NOMO-1 (cell line): ENCODE measurements at regions not wholly inside any gene's neighbourhood (a gene's known extent, or its start where the extent isn't known, plus 50 kb on each side); places are given as distances from the start of the nearest gene placed in this dataset.

Experiments
- DNase-seq, 2 experiments: peaks; one replicate each; lab custom pipeline; 2025; ENCODE audit not compliant: unreplicated experiment in 2 of 2; lab: John Stamatoyannopoulos, UW

DNA sequence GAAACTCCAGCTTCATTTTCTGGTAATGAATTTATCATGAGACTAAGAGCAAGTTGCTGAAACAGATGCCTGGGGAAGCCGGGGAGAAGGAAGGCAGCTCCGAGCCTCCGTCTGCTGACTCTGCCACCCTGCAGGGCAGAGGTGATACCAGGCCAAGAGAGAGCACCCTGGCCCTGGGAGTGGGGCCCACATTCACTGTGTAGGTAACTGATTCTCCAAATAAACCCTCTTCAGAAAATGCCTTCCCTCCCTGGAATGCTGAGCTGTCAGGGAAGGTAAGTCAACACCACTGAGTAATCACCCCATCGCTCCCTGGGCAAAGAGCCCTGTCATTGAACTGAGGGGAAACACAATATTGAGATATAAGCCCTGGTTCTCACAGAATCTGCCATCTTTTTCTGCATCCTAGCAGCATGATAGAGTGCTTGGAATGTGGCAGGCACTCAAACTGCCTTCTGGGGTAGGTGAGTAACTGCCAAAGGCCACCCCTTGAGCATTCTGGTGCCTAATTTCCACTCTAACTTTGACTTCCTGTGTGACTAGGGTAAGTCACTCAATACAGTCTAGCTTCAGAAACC is 147.6 kb downstream of the SPATA19 start:
- no peak for DNase-seq

- no peak for DNase-seq
These were observed 148.2 kb downstream of the SPATA19 start for GRCh38 chr11:133697161-133697560.

GRCh38 chr11:133695387-133695786 is 149.9 kb downstream of the SPATA19 start:
- no peak for DNase-seq

- DNase-seq, result no peak
These were observed 150.6 kb downstream of the SPATA19 start for GRCh38 chr11:133694701-133695100.

- no peak for DNase-seq
These were observed 152.2 kb downstream of the SPATA19 start for GRCh38 chr11:133693110-133693509.

DNA sequence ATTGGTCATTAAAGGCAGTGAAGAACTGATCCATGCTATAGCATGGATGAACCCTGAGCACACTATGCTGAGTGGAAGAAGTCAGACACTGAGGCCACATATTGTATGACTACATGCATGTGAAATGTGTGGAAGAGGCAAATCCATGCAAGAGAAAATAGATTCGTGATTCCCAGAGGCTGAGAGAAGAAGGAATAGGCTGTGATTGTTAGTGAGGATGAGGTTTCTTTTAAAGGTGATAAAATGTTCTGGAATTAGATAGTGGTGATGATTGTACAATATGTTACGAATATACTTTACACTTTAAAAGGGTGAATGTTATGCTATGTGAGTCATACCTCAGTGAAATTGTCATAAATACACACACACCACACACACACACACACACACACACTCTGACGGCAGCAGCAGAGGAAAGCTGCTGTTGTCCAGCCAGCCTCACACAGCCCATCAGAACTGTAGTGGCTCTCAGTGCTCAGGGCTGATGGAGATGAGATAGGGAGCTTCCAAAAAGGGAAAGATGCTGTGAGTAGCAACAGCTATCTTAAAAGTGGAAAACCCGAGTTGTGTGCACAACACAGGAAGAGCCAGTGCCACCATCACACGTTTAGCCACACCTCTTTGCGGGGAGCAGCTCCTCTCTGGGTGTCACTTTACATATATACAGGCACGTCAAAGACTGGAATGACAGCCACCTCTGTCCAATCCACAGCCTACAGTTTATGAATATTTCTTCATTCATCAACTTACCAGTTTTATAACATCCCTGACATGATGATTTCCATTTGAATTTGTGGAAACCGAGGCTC is 153.0 kb downstream of the SPATA19 start:
- no peak for DNase-seq

- no peak for DNase-seq
These were observed 155.5 kb upstream of the OPCML start for GRCh38 chr11:133687781-133688180.

DNA sequence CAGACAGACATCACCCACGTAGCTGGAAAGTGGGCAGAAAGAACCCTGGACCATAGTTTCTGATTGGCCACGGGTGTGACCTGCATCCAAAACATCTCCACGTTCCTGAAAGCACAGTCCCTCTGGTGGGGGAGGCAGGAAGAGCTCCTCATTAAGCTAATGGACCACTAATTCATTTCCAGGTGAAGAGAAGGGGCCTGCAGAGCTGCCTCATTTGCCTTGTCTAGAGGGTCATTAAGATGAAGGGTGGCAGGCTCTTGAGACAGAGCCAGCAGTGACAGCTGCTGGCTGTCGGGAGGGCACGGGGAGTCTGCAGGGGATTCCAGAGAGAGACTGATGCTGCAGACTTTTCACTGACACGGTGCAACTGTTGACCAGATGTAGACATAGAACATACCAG is 149.6 kb upstream of the OPCML start:
- no peak for DNase-seq

- no peak for DNase-seq
These were observed 147.6 kb upstream of the OPCML start for GRCh38 chr11:133679896-133680295.

- DNase-seq, result no peak
These were observed 145.9 kb upstream of the OPCML start for GRCh38 chr11:133678191-133678590.

- no peak for DNase-seq
These were observed 145.1 kb upstream of the OPCML start for GRCh38 chr11:133677387-133677786.

DNA sequence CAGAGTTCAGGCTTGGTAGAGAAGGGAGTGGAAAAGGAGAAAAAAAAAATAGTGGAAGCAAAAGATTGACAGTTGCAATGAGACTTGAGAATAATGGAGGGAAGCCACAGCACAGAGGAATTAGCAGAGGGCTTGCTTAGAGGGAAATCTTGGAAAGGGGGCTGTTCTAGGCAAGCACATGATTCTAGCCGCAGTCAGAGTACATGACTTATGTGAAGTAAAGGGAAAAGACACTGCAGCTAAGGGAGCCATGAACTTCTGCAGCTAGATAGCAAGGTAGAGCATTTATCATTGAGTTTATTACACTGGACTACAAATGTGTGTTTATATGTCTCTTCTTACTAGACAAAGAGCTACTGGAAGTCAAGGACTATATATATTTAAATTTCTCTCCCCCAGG is 144.0 kb upstream of the OPCML start:
- no peak for DNase-seq

DNA sequence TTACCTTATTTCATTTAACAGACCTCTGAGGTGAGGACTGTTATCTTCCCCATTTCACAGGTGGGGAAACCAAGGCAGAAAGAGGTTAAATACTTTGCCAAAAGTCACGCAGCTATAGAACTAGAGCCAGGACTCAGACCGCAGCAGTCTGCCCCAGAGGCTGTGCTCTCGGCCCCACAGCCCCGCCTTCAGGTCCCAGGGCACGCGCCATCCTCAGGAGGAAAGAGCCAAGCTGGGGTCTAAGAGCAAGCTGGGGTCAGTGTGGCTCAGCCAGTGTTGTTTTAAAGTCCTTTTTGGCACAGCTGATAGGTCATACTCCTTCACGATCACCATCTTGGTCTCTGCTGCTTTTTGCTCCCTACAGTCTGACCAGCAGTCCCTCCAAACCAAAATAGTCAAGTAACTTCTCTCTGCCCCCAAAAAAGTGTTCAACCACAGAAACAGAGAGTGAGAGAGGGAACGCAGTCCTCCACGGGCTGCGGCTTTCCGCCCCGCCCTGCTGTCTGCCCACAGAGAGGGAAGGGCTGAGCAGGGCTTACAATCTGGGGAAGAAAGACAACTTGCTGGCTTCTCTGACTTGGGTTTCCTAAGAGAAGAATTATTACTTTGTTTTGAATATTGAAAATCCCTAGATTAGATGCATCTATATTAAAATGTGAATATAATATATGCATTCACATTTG is 137.2 kb upstream of the OPCML start:
- peak; percentile 49 to 66 for DNase-seq

DNA sequence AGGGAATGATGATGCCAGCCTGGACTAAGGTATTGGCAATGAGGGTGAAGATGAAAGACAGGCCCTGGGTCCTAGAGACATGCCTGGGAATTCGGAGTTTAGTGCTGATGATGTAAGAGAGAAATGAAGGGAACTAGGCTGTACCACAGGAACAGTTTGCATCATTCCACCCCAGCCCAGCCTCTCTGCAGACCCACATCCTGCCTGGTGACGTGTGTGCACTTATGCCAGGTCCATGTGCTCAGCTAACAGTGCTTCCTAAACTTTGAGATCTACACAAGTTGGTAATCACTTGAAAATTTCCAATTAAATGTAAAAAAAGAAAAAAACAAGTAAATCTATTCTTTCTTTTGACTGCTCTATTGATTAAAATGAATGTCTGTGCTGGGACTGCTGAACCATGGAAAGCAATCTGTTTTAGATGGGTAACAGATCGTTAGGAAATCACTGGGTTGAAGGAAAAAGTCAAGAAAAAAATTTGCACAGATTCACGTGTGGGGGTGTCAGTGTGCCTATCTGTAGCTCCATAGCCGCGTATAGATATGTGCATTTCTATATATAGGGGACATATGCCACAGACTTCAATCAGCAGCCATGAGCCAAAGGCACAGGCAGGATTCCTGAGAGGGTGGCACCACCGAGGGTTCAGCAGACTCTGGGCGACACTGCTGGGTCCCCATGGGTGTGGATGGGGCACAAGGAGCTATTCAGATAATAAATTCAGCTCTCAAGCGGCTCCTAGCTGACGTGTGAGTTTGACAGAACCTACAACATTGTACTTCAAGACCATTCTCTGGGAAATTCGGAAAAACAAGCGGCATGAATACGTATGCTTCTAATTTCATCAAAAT is 131.1 kb upstream of the OPCML start:
- DNase-seq, result no peak

DNA sequence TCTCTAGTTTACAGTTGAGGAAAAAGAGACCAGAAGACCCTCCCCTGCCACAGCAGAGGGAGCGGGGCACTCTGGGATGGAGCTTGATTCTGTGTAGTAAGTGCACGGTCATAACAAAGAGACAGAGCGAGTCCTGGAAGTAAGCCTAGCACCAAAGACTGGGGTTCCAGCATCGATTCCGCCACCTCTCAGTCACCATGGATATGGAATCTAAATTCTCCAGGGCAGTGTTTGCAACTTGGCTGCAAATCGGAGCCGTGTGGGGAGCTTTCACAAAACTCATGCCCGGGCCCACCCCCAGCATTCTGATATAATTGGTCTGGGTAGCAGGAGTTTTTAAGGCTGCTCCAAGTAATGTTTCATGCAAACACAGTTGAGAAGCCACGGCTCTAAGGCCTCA is 129.5 kb upstream of the OPCML start:
- no peak for DNase-seq

GRCh38 chr11:133660202-133660568 is 127.9 kb upstream of the OPCML start:
- DNase-seq, result no peak

GRCh38 chr11:133659538-133660201 is 127.4 kb upstream of the OPCML start:
- DNase-seq, result peak; percentile 23 to 30

- DNase-seq, result no peak
These were observed 124.8 kb upstream of the OPCML start for GRCh38 chr11:133657054-133657453.

DNA sequence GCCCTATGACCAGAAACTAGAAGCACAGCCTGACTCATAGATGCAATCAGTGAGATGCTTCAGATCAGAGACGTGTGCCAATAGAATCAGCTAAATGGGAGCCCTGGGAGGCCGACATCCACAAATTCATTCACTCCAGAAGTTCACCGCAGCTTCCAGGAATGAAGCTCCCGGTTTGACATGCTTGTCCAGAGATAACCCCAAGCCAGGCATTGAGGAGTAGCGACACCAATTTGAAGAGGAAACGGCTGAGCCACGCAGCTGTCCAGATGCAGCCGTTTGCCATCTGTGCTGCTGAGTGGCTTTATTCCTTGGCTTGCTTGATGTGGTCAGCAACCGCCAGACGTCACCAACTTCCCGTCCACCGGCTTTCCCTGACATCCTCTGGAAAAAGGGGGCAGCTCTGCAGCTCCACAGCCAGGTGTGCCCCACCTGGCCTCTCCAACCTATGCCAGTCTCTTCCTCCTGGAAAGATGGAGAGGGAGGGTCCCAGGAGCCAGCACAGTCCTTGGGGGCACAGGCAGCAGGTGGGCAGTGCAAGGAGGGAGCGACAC is 123.9 kb upstream of the OPCML start:
- no peak for DNase-seq

DNA sequence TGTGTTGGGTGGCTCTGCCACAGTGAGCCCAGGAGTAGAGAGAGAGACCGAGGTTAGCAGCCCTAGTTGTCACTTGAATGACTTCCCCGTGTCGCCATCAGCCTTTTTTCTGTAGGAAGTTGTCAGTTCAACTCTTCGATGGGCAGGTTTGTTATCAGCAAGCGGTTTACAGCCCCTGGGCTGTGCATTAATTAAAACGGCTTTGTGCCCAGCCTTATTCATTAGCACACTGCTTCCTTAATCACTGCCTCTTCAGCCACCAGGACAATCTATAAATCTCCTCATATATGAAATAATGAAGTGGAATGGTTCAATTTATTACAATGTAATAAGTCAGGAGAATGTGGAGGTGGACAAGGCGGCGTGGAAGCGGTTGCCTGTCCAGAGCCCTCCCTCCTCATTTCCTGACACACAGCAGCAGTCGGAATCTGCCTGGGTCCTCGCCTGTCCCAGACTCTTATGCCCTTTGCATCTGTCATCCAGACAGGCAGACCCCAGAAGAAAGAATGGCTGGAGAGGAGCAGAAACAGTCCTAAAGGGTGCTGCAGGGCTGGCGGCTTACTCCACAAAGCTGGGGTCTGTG is 122.4 kb upstream of the OPCML start:
- DNase-seq, result no peak
